Lung (tissue), 11 donors: ENCODE measurements at regions not wholly inside any gene's neighbourhood (a gene's known extent, or its start where the extent isn't known, plus 50 kb on each side); places are given as distances from the start of the nearest gene placed in this dataset.

Source experiments
- ATAC-seq: fragments of 200-7000 bp; cut with Tn5 transposase; one replicate; pipeline ENCODE4 v1.9.1; 2020; ENCODE audit warnings: moderate number of reproducible peaks; ENCODE audit not compliant: insufficient read depth, low FRiP score
- DNase-seq, 3 donors: peaks; one replicate each; pipeline ENCODE4 v3.0.0-alpha.2; 2013 to 2017
- H3K27ac ChIP-seq, 2 donors: one replicate each; pipeline ENCODE4 v1.5.1; 2013; ENCODE audit warnings: mild to moderate bottlenecking in 2 of 2, moderate library complexity in 2 of 2, control low read depth in 1 of 2, inconsistent platforms in 1 of 2, low read depth in 1 of 2, low read length in 1 of 2
- H3K27me3 ChIP-seq, 3 donors: one replicate each; pipeline ENCODE4 v1.5.1; 2013; ENCODE audit warnings: low read length in 2 of 3; ENCODE audit not compliant: control insufficient read depth in 3 of 3, insufficient read depth in 3 of 3
- H3K36me3 ChIP-seq, 4 donors: one replicate each; pipeline ENCODE4 v1.5.1; 2013; ENCODE audit warnings: low read length in 4 of 4, mild to moderate bottlenecking in 1 of 4, moderate library complexity in 1 of 4; ENCODE audit not compliant: control insufficient read depth in 4 of 4, insufficient read depth in 4 of 4
- H3K4me1 ChIP-seq, 5 donors: one replicate each; pipeline ENCODE4 v1.5.1; 2013; ENCODE audit warnings: low read length in 5 of 5, mild to moderate bottlenecking in 2 of 5, moderate library complexity in 1 of 5; ENCODE audit not compliant: control insufficient read depth in 5 of 5, insufficient read depth in 5 of 5
- H3K4me3 ChIP-seq: one replicate; pipeline ENCODE4 v1.5.1; 2013; ENCODE audit warnings: mild to moderate bottlenecking, control low read depth, moderate library complexity
- H3K9ac ChIP-seq, 2 donors: one replicate each; pipeline ENCODE4 v1.5.1; 2013; ENCODE audit warnings: low read length in 2 of 2, control low read depth in 1 of 2; ENCODE audit not compliant: insufficient read depth in 1 of 2
- H3K9me3 ChIP-seq, 4 donors: one replicate each; pipeline ENCODE4 v1.5.1; 2013; ENCODE audit warnings: low read length in 3 of 4, mild to moderate bottlenecking in 1 of 4, moderate library complexity in 1 of 4; ENCODE audit not compliant: control insufficient read depth in 4 of 4, insufficient read depth in 3 of 4
- WGBS, 2 donors: extraction: QIAGEN DNeasy Blood & Tissue Kit; methylation state at CpG; one replicate each; pipeline ENCODE4 v1.1.7; 2013; 5-methylcytosine and 5-hydroxymethylcytosine counted together
- TF ChIP-seq, protein P1 (sequence below): IDR thresholded peaks from 2 replicates; pipeline ENCODE4 v1.5.1; 2012; ENCODE audit warnings: mild to moderate bottlenecking; ENCODE audit errors: control extremely low read depth, extremely low read depth
- donor health status: control.
- donor health status: control.
- donor health status: Bipolar disorder and iron deficiency.
- donor health status: healthy.
- donor health status: DM: yes; HTN: yes; CAD: no.

DNA sequence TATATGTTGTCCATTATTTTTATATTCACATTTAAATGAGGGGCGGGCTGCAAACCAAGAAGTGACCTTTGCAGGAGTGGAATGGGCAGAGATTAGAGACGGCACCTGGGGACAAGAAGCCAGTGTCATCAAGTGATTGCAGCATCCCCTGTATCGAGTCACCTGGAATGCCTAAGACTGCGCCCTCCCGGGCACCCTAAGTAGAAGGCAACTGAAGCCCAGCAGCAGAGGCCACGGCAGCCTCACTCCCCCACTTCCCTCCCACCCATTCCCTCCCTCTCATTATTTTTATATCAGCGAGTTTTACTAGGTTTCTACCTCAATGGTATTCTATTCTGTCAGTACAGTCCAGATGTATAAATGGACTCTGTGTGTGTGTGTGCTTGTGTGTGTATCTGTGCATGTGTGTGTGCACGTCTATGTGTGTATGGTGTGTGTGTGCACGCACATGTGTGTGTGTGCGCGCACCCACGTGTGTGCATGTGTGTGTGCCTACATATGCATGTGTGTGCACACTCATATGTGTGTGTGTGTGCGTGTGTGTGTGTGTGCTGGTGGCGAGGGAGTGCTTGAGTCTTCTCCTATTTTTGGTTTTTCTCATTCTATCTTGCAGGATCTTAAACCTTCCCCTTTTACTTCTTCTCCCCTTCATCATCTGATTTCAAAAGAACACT lies 106.8 kb upstream of the SLC66A3 start:
- Histone ChIP-seq H3K4me1 (no peaks in the 10 kb centered on the region), H3K36me3 (no peaks in the 10 kb centered on the region), H3K27me3 (no peaks in the 10 kb centered on the region), H3K9me3 (no peaks in the 10 kb centered on the region), H3K4me3 (no peak overlapping the region), H3K9ac (no peak overlapping the region), H3K27ac (no peak overlapping the region)
- WGBS, 2 donors = 92 to 94% methylated on average over 14 of the region's 14 CpGs
- no peak for DNase-seq
- TF ChIP-seq, protein P1, sequence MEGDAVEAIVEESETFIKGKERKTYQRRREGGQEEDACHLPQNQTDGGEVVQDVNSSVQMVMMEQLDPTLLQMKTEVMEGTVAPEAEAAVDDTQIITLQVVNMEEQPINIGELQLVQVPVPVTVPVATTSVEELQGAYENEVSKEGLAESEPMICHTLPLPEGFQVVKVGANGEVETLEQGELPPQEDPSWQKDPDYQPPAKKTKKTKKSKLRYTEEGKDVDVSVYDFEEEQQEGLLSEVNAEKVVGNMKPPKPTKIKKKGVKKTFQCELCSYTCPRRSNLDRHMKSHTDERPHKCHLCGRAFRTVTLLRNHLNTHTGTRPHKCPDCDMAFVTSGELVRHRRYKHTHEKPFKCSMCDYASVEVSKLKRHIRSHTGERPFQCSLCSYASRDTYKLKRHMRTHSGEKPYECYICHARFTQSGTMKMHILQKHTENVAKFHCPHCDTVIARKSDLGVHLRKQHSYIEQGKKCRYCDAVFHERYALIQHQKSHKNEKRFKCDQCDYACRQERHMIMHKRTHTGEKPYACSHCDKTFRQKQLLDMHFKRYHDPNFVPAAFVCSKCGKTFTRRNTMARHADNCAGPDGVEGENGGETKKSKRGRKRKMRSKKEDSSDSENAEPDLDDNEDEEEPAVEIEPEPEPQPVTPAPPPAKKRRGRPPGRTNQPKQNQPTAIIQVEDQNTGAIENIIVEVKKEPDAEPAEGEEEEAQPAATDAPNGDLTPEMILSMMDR = no peak
- ATAC-seq = no peak

DNA sequence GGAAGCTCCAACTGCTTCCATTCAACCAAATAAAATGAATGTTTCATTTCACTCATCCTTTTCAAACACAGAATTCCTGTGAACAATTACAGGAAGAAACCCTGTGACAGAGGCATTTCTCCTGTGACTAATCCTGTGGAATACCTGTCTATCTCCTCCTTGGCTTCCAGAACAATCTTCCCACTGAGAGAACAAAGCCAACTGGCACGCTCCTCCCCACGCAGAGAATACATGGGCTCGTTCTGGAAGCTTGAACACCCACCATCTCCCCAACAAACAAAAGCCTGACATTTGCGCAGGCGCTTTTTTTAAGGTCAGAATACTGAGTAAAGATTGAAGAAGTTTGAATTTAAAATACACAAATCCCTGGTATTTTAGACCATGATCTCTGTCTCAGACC lies 104.7 kb upstream of the SLC66A3 start:
- 76 to 81% methylated on average over 5 of the region's 5 CpGs for WGBS, 2 donors
- Histone ChIP-seq H3K9ac (no peak overlapping the region), H3K27me3 (no peaks in the 10 kb centered on the region), H3K27ac (no peak overlapping the region), H3K36me3 (no peaks in the 10 kb centered on the region), H3K4me3 (no peak overlapping the region), H3K4me1 (no peaks in the 10 kb centered on the region), H3K9me3 (no peaks in the 10 kb centered on the region)
- TF ChIP-seq, protein P1 = no peak
- DNase-seq (no peak), ATAC-seq (no peak)

GRCh38 chr2:11051280-11051679 lies 104.0 kb upstream of the SLC66A3 start:
- Histone ChIP-seq H3K9me3 (peaks cover 0 to 2% (median 0%) of the 10 kb centered on the region in 4 donors), H3K4me3 (no peak overlapping the region), H3K36me3 (no peaks in the 10 kb centered on the region), H3K9ac (no peak overlapping the region), H3K27ac (no peak overlapping the region), H3K4me1 (no peaks in the 10 kb centered on the region), H3K27me3 (peaks cover 0 to 5% (median 0%) of the 10 kb centered on the region in 3 donors)
- DNase-seq (no peak), ATAC-seq (no peak)
- 93 to 94% methylated on average over 9 of the region's 9 CpGs for WGBS, 2 donors
- TF ChIP-seq, protein P1 = no peak

- ATAC-seq (no peak), DNase-seq (no peak)
- H3K27ac ChIP-seq = no peak overlapping the region
- H3K4me3 ChIP-seq = no peak overlapping the region
- no peak overlapping the region for H3K9ac ChIP-seq
- peaks cover 0 to 5% (median 0%) of the 10 kb centered on the region in 3 donors for H3K27me3 ChIP-seq
- H3K36me3 ChIP-seq = no peaks in the 10 kb centered on the region
- no peaks in the 10 kb centered on the region for H3K4me1 ChIP-seq
- WGBS, 2 donors = 92 to 96% methylated on average over 12 of the region's 12 CpGs
- TF ChIP-seq, protein P1 = no peak
- peaks cover 0 to 2% (median 0%) of the 10 kb centered on the region in 4 donors for H3K9me3 ChIP-seq
Measured at GRCh38 chr2:11053546-11053945, 101.7 kb upstream of the SLC66A3 start.
